Hepatocyte (in vitro differentiated cells): ENCODE measurements at regions not wholly inside any gene's neighbourhood (a gene's known extent, or its start where the extent isn't known, plus 50 kb on each side); places are given as distances from the start of the nearest gene placed in this dataset.

Experiments
- DNase-seq: peaks from one replicate; pipeline ENCODE4 v3.0.0-alpha.2; 2016; ENCODE audit warnings: low spot score
- H2AFZ ChIP-seq: fragments of 200-600 bp; sonication (generic); 2 replicates; pipeline ENCODE4 v1.6.0; 2016; ENCODE audit warnings: antibody characterized with exemption, mild to moderate bottlenecking
- H3K27ac ChIP-seq: fragments of 200-600 bp; sonication (generic); 2 replicates; pipeline ENCODE4 v1.5.1; 2016; ENCODE audit warnings: mild to moderate bottlenecking
- H3K27me3 ChIP-seq: fragments of 200-600 bp; sonication (generic); 2 replicates; pipeline ENCODE4 v1.6.1; 2016
- H3K36me3 ChIP-seq: fragments of 200-600 bp; sonication (generic); replicated peaks from 2 replicates; pipeline ENCODE4 v1.5.1; 2016; ENCODE audit warnings: low read depth; ENCODE audit not compliant: insufficient read depth
- H3K4me1 ChIP-seq: fragments of 200-600 bp; sonication (generic); 2 replicates; pipeline ENCODE4 v1.5.1; 2016; ENCODE audit warnings: mild to moderate bottlenecking, moderate library complexity; ENCODE audit not compliant: insufficient read depth
- H3K4me2 ChIP-seq: fragments of 200-600 bp; sonication (generic); 2 replicates; pipeline ENCODE4 v1.6.0; 2016
- H3K4me3 ChIP-seq: fragments of 200-600 bp; sonication (generic); 2 replicates; pipeline ENCODE4 v1.5.1; 2016; ENCODE audit warnings: mild to moderate bottlenecking
- H3K79me2 ChIP-seq: fragments of 200-600 bp; sonication (generic); 2 replicates; pipeline ENCODE4 v1.6.0; 2017; ENCODE audit warnings: mild to moderate bottlenecking
- H3K9me2 ChIP-seq: fragments of 200-600 bp; sonication (generic); replicated peaks from 2 replicates; pipeline ENCODE4 v1.6.0; 2017; ENCODE audit warnings: mild to moderate bottlenecking; ENCODE audit not compliant: insufficient read depth
- H3K9me3 ChIP-seq: fragments of 200-600 bp; sonication (generic); 2 replicates; pipeline ENCODE4 v1.5.1; 2016; ENCODE audit warnings: low read depth, mild to moderate bottlenecking
- H4K20me1 ChIP-seq: fragments of 200-600 bp; sonication (generic); 2 replicates; pipeline ENCODE4 v1.6.0; 2016; ENCODE audit warnings: mild to moderate bottlenecking; ENCODE audit not compliant: insufficient read depth, poor library complexity, severe bottlenecking
- EZH2 ChIP-seq: fragments of 200-600 bp; sonication (generic); IDR thresholded peaks from 2 replicates; pipeline ENCODE4 v1.6.1; 2016; ENCODE audit warnings: antibody characterized with exemption, mild to moderate bottlenecking, borderline replicate concordance
- EZH2phosphoT487 ChIP-seq: fragments of 200-600 bp; sonication (generic); IDR thresholded peaks from one replicate; pipeline ENCODE4 v1.6.1; 2018; ENCODE audit warnings: antibody characterized with exemption, mild to moderate bottlenecking, low read depth, moderate library complexity; ENCODE audit not compliant: unreplicated experiment, severe bottlenecking
- WGBS: methylation state at CpG from one replicate; pipeline ENCODE4 v1.1.6; 2016; ENCODE audit warnings: low lambda C conversion rate; ENCODE audit errors: missing lambda C conversion rate; 5-methylcytosine and 5-hydroxymethylcytosine counted together
- TF ChIP-seq, protein P1 (sequence below): fragments of 200-600 bp; sonication (generic); IDR thresholded peaks from 2 replicates; pipeline ENCODE4 v1.5.1; 2016; ENCODE audit warnings: antibody characterized with exemption, mild to moderate bottlenecking; ENCODE audit not compliant: poor library complexity

DNA sequence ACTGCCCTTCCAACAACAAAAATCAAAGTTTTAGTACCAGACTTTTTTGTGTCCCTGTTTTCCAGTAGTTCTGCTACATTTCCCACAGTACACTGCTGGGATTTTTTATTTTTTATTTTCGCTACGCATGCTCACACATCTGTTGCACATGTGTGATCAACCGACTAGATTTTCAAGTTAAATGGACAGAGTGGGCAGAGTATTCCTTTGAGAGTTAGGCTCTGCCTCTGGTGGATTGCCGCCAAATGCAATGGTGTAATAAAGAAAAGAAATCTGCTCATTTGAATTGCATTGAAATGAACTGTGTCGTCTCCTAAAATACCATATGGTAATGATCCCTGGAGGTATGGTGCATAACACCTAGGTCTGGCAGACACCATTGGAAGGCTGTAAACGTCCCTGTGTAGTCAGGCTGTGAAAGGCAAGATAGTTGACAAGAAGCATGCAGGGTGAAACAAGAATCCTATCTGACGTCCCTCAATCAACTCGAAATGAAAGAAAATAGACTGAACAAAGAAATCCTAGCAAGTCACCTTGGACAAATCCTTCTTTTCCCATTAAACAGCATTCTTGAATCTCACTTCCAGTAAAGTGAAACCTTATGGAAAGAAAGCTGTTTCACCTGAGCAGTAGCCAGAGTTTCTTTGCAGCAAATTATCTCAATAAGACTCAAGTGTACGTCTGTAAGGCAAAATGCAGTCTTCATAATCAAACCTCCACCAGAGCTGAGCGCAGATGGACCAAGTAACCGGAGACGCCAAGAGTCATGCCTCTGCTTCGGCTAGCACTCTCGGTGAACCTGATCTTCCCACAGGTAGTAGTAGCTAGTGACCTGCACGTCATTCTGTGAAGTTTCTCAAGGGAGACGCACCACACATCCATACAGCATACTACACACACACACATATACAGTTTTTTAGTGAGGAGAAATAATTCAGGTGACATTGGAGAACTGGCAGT, 357.3 kb downstream of the CRPPA start:
- peaks cover 6% of the 10 kb centered on the region for H3K4me1 ChIP-seq
- TF ChIP-seq EZH2 (no peak), EZH2phosphoT487 (no peak)
- TF ChIP-seq, protein P1, sequence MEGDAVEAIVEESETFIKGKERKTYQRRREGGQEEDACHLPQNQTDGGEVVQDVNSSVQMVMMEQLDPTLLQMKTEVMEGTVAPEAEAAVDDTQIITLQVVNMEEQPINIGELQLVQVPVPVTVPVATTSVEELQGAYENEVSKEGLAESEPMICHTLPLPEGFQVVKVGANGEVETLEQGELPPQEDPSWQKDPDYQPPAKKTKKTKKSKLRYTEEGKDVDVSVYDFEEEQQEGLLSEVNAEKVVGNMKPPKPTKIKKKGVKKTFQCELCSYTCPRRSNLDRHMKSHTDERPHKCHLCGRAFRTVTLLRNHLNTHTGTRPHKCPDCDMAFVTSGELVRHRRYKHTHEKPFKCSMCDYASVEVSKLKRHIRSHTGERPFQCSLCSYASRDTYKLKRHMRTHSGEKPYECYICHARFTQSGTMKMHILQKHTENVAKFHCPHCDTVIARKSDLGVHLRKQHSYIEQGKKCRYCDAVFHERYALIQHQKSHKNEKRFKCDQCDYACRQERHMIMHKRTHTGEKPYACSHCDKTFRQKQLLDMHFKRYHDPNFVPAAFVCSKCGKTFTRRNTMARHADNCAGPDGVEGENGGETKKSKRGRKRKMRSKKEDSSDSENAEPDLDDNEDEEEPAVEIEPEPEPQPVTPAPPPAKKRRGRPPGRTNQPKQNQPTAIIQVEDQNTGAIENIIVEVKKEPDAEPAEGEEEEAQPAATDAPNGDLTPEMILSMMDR: no peak
- no peak overlapping the region for H3K27ac ChIP-seq
- no peak overlapping the region for H2AFZ ChIP-seq
- H3K4me2 ChIP-seq: peak overlapping the region; percentile 4
- H3K9me2 ChIP-seq: no peaks in the 10 kb centered on the region
- H3K36me3 ChIP-seq: no peaks in the 10 kb centered on the region
- H3K27me3 ChIP-seq: no peaks in the 10 kb centered on the region
- H3K4me3 ChIP-seq: no peak overlapping the region
- H4K20me1 ChIP-seq: no peaks in the 10 kb centered on the region
- no peaks in the 10 kb centered on the region for H3K9me3 ChIP-seq
- DNase-seq: no peak
- 76% methylated on average over 16 of the region's 16 CpGs for WGBS
- no peaks in the 10 kb centered on the region for H3K79me2 ChIP-seq

DNA sequence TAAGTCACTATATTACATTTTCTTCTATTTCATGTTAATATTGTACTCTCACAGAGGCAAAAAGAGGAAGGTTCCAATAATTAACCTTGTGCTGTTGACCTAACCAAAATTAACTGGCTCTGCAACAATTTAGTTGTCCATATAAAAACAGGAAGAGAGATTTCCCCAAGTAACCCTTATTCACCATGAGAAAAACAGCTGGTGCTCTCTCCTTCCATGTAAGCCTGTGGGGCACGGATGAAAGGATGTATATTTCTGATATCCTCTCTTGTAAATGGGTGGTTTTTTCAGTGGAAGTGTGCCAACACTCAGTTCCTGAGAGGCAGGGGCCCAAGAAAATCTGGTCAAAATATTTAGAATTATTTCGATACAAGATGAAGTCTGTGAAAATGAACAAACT, 358.1 kb downstream of the CRPPA start:
- no peak overlapping the region for H3K27ac ChIP-seq
- H3K27me3 ChIP-seq: no peaks in the 10 kb centered on the region
- no peak for DNase-seq
- peaks cover 6% of the 10 kb centered on the region for H3K4me1 ChIP-seq
- H4K20me1 ChIP-seq: no peaks in the 10 kb centered on the region
- H3K36me3 ChIP-seq: no peaks in the 10 kb centered on the region
- H3K4me2 ChIP-seq: no peak overlapping the region
- H3K4me3 ChIP-seq: no peak overlapping the region
- no peak overlapping the region for H2AFZ ChIP-seq
- H3K79me2 ChIP-seq: no peaks in the 10 kb centered on the region
- no peaks in the 10 kb centered on the region for H3K9me3 ChIP-seq
- TF ChIP-seq, protein P1: no peak
- no peak for TF ChIP-seq EZH2phosphoT487
- TF ChIP-seq EZH2: no peak
- WGBS: 78% methylated on average over 2 of the region's 2 CpGs
- no peaks in the 10 kb centered on the region for H3K9me2 ChIP-seq

DNA sequence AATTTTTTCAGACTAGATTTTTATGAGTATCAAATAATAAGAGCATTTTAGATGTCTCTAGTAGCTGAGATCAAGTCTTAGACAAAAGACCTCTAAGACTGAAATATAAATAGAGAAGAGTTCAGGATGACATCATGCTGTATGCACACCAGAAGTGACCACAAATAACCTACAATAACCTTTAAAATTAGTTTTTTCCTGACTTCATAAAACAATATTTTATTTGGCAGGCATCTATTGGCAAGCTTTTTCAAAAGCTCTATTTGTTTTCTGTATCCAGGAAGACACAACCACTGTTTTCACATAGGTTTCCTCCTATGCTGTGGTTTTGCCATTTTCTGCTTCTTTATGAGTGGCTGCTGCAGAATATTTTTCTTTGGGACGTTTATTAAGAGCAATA, 359.1 kb downstream of the CRPPA start:
- Histone ChIP-seq H3K9me2 (no peaks in the 10 kb centered on the region), H3K27me3 (no peaks in the 10 kb centered on the region), H4K20me1 (no peaks in the 10 kb centered on the region), H3K4me1 (peaks cover 5% of the 10 kb centered on the region), H3K4me3 (no peak overlapping the region), H2AFZ (no peak overlapping the region), H3K9me3 (no peaks in the 10 kb centered on the region), H3K79me2 (no peaks in the 10 kb centered on the region), H3K36me3 (no peaks in the 10 kb centered on the region), H3K27ac (no peak overlapping the region), H3K4me2 (no peak overlapping the region)
- TF ChIP-seq, protein P1: no peak
- no peak for TF ChIP-seq EZH2
- TF ChIP-seq EZH2phosphoT487: no peak
- 79% methylated on average over 1 of the region's 1 CpG for whole genome bisulfite sequencing
- DNase-seq: no peak

DNA sequence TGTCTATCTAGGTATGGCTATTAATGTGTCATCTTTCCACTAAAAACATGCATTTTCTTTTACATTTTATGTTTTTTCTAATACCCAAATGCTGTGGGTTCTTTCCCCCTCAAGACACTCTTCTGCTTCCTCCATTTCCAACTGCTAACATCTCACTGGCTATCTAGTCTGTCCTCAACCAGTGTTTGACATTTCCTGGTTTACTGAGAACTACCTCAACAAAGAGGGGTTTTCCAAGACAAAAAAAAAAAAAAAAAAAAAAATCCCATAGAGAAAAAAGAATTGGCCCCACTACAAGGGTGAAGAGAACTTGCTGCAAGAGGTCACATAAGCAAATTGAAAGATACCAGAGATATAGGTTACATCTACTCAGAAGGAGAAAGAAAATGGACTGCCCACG, 359.7 kb downstream of the CRPPA start:
- Histone ChIP-seq H3K4me1 (no peaks in the 10 kb centered on the region), H3K9me2 (no peaks in the 10 kb centered on the region), H3K4me3 (no peak overlapping the region), H3K27ac (no peak overlapping the region), H3K79me2 (no peaks in the 10 kb centered on the region), H3K36me3 (no peaks in the 10 kb centered on the region), H2AFZ (no peak overlapping the region), H3K27me3 (no peaks in the 10 kb centered on the region), H4K20me1 (no peaks in the 10 kb centered on the region), H3K9me3 (no peaks in the 10 kb centered on the region), H3K4me2 (no peak overlapping the region)
- WGBS: 83% methylated on average over 1 of the region's 1 CpG
- no peak for DNase-seq
- no peak for TF ChIP-seq EZH2phosphoT487
- TF ChIP-seq, protein P1: no peak
- no peak for TF ChIP-seq EZH2
